ENCODE measurements at regions not wholly inside any gene's neighbourhood (a gene's known extent, or its start where the extent isn't known, plus 50 kb on each side); places are given as distances from the start of the nearest gene placed in this dataset.

DNA sequence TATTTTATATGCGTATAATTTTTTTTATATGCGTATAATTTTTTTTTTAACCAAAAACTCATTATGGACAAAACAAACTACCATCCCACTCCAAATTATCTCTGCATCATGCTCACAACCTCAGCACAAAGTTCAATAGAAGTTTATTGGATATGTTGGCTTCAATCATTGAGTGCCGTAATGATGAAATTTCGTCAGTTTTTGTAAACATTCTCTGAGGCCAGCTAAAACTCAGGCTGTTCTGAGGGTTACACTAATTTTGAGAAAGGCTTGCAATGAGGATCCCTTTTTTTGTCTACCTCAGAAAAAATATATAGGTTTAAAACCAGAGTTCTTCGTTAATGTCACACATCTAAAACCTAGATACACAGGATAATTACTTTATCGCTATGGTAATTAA lies 1253.2 kb downstream of the EFNA5 start:
- H3K4me3 ChIP-seq (ENCODE audit: low read depth, low read length) = no peak overlapping the region
- FAIRE-seq = no peak
- DNase-seq (ENCODE audit: low read depth) = no peak
- TF ChIP-seq, protein P1, sequence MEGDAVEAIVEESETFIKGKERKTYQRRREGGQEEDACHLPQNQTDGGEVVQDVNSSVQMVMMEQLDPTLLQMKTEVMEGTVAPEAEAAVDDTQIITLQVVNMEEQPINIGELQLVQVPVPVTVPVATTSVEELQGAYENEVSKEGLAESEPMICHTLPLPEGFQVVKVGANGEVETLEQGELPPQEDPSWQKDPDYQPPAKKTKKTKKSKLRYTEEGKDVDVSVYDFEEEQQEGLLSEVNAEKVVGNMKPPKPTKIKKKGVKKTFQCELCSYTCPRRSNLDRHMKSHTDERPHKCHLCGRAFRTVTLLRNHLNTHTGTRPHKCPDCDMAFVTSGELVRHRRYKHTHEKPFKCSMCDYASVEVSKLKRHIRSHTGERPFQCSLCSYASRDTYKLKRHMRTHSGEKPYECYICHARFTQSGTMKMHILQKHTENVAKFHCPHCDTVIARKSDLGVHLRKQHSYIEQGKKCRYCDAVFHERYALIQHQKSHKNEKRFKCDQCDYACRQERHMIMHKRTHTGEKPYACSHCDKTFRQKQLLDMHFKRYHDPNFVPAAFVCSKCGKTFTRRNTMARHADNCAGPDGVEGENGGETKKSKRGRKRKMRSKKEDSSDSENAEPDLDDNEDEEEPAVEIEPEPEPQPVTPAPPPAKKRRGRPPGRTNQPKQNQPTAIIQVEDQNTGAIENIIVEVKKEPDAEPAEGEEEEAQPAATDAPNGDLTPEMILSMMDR (IDR thresholded peaks at IDR 0.05; ENCODE audit: insufficient read depth, low read length, severe bottlenecking) = no peak
- no peaks in the 10 kb centered on the region for H3K27me3 ChIP-seq (ENCODE audit: control insufficient read depth, insufficient read depth, low read length)
- H3K36me3 ChIP-seq (ENCODE audit: control insufficient read depth, insufficient read depth, low read length) = no peaks in the 10 kb centered on the region

GRCh38 chr5:106417163-106417562 lies 1253.6 kb downstream of the EFNA5 start:
- no peaks in the 10 kb centered on the region for H3K27me3 ChIP-seq (ENCODE audit: control insufficient read depth, insufficient read depth, low read length)
- TF ChIP-seq, protein P1 (IDR thresholded peaks at IDR 0.05; ENCODE audit: insufficient read depth, low read length, severe bottlenecking) = no peak
- no peak overlapping the region for H3K4me3 ChIP-seq (ENCODE audit: low read depth, low read length)
- DNase-seq (ENCODE audit: low read depth) (no peak), FAIRE-seq (no peak)
- H3K36me3 ChIP-seq (ENCODE audit: control insufficient read depth, insufficient read depth, low read length) = no peaks in the 10 kb centered on the region

DNA sequence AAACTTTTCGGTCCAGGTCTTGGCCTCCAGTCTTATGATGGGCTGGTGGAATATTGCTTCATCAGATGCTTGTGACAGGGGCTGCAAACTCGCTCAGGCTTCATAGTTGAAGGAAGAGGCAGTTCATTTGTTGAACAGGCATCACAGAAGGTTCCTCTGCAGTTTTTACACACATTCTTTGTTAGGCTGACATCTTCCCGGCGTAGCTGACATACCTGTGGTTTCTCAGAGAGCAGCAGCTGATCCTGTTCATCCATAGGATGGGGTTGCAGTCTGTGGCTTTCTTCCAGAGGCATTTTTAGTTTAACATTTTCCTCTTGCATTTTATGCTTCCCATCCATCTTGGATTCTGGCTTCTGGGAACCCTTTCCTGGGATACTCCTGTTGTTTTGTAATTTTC lies 1255.2 kb downstream of the EFNA5 start:
- Histone ChIP-seq H3K4me3 (ENCODE audit: low read depth, low read length) (no peak overlapping the region), H3K27me3 (ENCODE audit: control insufficient read depth, insufficient read depth, low read length) (no peaks in the 10 kb centered on the region), H3K36me3 (ENCODE audit: control insufficient read depth, insufficient read depth, low read length) (no peaks in the 10 kb centered on the region)
- FAIRE-seq (peak; percentile 13), DNase-seq (ENCODE audit: low read depth) (peak; percentile 51)
- TF ChIP-seq, protein P1 (IDR thresholded peaks at IDR 0.05; ENCODE audit: insufficient read depth, low read length, severe bottlenecking) = no peak

GRCh38 chr5:106414342-106414741 lies 1256.4 kb downstream of the EFNA5 start:
- no peaks in the 10 kb centered on the region for H3K36me3 ChIP-seq (ENCODE audit: control insufficient read depth, insufficient read depth, low read length)
- DNase-seq (ENCODE audit: low read depth) (no peak), FAIRE-seq (no peak)
- no peaks in the 10 kb centered on the region for H3K27me3 ChIP-seq (ENCODE audit: control insufficient read depth, insufficient read depth, low read length)
- H3K4me3 ChIP-seq (ENCODE audit: low read depth, low read length) = no peak overlapping the region
- TF ChIP-seq, protein P1 (IDR thresholded peaks at IDR 0.05; ENCODE audit: insufficient read depth, low read length, severe bottlenecking) = no peak

- no peak overlapping the region for H3K4me3 ChIP-seq (ENCODE audit: low read depth, low read length)
- no peaks in the 10 kb centered on the region for H3K27me3 ChIP-seq (ENCODE audit: control insufficient read depth, insufficient read depth, low read length)
- TF ChIP-seq, protein P1 (IDR thresholded peaks at IDR 0.05; ENCODE audit: insufficient read depth, low read length, severe bottlenecking) = no peak
- FAIRE-seq (no peak), DNase-seq (ENCODE audit: low read depth) (no peak)
- no peaks in the 10 kb centered on the region for H3K36me3 ChIP-seq (ENCODE audit: control insufficient read depth, insufficient read depth, low read length)
Observed at GRCh38 chr5:106412606-106413005, 1258.1 kb downstream of the EFNA5 start.

- Histone ChIP-seq H3K36me3 (ENCODE audit: control insufficient read depth, insufficient read depth, low read length) (no peaks in the 10 kb centered on the region), H3K4me3 (ENCODE audit: low read depth, low read length) (no peak overlapping the region), H3K27me3 (ENCODE audit: control insufficient read depth, insufficient read depth, low read length) (no peaks in the 10 kb centered on the region)
- no peak for FAIRE-seq
- DNase-seq (ENCODE audit: low read depth) = no peak
- TF ChIP-seq, protein P1 (IDR thresholded peaks at IDR 0.05; ENCODE audit: insufficient read depth, low read length, severe bottlenecking) = no peak
Observed at GRCh38 chr5:106408570-106408969, 1262.2 kb downstream of the EFNA5 start.
